ENCODE measurements at regions not wholly inside any gene's neighbourhood (a gene's known extent, or its start where the extent isn't known, plus 50 kb on each side); places are given as distances from the start of the nearest gene placed in this dataset.

- TF ChIP-seq CTCF (IDR thresholded peaks at IDR 0.05; ENCODE audit: low read depth, low read length) (no peak), EZH2phosphoT487 (IDR thresholded peaks at IDR 0.05; ENCODE audit: low read depth) (no peak)
These were observed 825.2 kb upstream of the SALL3 start for GRCh38 chr18:78154444-78154843.
